ENCODE measurements at regions not wholly inside any gene's neighbourhood (a gene's known extent, or its start where the extent isn't known, plus 50 kb on each side); places are given as distances from the start of the nearest gene placed in this dataset.

DNA sequence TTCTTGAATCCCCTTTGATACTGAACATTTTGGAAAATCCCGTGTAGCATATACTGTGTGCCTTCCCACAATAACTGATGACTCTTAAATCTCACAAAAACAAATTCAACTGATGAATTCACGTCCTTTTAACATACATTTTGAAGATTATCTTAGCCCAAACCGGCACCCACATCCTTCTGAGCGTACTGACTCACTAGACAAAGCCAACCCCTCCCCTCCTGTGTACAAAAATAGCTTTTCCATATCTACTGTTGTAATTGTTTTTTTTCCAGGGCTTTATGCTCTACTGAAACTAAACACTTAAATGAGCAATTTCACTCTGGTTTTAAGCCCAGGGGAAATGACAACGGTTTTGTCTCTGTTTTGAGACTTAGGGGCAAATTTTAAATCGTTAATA is 109.4 kb upstream of the ATF7IP start:
- DNase-seq (ENCODE audit: low read depth): peak; percentile 5

DNA sequence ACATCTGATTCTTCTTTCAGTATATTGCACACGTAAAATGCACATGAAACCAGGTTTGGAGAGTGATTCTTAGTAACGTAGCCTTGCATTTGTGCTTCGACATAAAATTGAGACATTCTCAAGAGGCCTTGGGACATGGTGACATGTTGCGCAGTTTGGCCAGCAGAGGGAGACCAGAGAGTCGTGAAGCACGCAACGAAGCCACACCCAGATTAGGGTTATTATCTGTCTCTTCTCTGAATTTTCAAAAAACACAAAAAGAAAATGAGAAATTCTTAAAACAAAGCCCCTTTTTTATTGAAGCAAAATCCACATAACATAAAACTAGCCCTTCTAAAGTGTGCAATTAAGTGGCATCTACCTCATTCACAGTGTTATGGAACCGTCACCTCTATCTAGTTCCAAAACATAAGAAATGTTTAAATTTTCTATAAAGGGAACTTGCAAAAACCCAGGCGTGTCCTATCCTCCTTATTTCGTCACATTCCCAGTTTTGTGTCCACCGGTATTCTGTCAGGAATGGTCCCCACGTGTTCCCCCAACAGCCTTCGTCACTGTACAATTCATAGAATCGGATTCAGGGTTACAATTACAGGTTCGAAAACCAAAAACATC is 108.8 kb upstream of the ATF7IP start:
- DNase-seq (ENCODE audit: low read depth): peak; percentile 60

DNA sequence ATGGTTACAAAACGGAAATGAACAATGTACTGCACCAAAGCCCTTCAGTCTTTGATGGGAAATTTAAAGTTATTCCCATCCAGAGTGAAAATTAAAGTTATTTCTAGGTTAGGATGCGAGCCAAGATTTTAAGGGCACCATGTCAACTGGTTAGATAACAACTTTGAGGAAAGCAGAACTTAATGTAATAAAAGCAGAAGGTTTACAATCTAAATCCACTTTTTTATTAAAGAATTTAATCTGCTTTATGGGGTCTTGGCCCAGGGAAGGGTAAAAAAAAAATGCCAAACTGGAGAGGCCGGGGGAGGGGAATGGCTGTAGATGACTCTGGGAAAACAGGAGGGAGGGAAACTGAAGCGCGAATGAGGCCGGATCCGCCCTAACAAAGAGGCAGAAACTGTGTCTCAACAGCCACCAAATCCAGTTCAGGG is 108.2 kb upstream of the ATF7IP start:
- no peak for DNase-seq (ENCODE audit: low read depth)

DNA sequence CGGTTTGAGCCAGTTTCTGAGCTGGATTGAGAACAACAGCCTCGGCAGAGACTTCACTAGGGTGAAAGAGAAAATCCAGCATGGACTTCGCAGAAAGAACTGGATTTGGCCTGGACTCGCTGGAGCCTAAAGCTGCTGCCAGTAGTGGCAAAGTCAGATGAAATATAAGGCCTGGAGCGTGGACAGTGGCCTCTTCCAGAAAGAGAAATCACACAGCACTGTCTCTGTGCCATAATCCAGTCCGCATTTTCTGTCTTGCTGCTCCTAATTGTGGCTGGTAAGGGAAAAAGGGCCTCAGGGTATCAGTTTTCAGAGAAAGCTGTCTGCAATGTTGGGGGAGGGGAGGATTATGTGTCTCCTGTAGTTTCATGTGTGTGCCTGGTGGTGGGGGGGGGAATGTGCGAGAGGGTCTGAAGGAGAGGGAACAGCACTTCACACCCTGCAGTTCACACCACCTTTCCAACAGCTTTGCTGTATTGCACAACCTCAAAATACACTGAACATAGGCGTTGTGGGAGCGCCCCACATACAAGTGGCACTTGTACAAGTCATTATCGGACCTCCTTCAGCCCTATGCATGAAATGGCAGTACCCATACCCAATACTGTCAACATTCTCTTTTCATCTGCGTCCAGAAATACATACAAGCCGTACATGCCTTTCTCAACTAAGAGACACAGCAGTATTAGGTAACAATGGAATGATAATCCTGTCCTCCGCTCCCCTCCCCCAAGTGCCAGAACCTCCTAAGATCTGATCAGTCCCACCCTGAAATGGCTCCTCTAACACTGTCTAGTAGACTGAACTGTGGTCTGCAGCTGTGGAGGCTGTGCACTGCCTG is 107.5 kb upstream of the ATF7IP start:
- DNase-seq (ENCODE audit: low read depth): peak; percentile 70

DNA sequence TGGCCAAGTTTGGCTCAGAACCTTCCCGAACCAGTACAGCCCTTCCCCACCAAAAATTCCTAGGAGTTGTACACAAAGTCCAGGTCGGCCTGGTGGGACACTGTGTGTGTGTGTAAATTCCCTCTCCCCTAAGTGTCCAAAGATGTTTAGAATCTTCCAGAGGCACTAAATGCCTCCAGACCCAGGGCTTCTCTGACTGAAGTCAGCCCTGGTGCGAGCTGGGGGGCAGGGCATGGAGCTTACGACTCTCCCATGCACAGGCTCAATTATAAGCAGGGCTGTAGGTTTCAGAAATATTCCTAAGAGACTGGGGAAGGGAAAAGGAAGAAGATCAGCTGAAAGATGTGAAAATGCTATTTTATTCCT is 106.9 kb upstream of the ATF7IP start:
- no peak for DNase-seq (ENCODE audit: low read depth)

DNA sequence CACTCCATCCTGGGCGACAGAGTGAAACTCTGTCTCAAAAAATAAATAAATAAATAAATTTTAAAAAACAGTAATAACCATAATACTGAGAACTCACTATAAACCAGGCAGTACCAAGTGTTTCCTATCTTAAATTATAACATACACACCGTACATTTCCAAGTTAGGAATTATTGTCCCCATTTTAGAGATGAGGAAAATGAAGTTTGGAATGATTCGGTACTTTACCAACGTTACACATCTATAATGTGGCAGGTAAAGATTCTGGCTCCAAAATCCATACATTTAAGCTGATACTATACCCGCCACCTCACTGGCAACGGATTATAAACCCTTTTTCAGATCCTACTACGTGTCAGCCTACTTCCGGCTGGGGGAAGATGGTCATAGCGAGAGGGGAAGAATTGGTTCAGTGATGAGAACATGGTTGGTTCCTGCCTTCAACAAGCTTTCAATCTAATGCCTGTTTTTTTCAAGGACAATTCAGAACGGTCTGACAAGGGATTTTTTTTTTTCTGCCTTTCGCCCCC is 105.9 kb upstream of the ATF7IP start:
- no peak for DNase-seq (ENCODE audit: low read depth)

DNA sequence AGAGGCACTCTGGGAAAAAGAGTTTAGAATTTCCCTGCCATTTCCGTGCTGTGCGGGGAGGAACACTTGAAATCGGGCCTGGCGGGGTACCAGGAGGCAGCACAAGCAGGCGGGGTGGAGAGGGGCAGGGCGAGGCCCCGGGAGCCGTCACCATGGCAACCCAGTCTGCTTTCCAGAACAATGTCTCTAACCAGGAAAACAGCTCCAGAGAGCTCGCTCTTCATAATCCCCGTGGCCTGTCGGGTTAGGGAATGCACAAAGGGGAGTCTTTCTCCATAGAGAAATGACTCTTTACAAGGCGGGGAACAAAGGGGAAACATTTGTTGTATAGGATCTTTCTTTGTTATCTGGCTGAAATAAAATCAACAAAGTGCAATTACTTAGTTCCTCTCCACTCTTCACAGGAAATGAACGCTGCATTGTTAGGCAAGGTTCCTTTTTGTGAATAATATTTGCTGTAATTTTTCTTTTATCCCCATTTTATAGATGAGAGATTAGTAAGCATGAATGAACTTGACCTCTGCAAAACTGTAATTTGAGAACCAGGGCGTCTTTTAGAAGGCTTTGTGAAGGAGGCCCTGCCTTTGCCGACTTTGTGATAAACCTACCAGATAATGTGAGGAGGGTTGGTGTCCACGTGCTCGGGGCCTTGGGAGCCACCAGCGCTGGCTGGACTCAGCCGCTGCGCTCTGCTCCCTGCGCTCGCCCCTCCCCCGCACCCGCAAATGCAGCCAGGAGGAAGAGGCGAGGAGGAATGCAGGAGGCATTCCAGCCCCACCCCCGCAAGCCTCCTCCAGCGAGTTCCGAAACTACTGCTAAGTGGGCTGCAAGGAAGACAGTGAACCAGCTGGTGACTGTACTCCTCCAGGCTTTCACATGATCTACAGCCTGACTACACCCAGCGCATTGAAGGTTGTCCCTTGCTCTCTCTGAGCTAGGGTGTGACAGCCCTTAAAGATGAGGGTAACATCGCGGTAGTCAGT is 105.2 kb upstream of the ATF7IP start:
- DNase-seq (ENCODE audit: low read depth): no peak

DNA sequence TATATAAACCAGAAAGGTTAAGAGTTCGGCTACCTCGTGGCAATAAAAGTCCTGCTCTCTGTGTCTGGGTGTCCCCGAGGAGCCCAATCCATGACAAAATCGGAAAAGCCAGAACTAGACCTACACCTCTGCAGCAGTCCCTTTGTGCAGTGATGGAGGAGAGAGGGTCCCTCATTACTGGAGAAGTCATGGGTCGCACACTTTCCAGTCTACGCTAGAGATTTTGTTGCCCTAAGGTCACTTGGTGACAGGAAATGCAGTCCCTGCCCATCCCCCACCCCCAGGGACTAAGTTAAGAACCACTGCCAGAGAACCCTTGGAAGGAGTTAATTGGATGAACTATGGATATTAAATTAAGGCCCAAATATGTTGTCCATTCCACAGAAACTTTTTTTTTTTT is 104.4 kb upstream of the ATF7IP start:
- no peak for DNase-seq (ENCODE audit: low read depth)

DNA sequence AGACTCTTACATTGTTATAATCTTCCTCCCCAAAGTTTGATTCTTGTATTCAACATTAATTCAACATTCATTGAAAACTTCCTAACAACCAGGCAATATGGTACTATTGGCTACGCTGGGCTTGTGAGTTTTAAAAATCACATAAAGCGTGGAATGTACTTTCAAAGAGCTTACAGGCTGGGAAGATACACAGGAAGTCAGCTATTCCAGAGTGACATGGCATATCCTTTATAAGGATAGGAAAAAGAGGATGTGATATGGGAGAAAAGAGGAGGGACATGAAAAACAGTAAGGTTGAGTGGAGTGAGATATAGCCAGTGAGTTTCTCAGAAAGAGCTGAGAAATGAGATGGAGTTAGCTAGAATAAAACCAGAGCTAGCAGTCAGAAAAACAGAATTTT is 103.6 kb upstream of the ATF7IP start:
- DNase-seq (ENCODE audit: low read depth): no peak

DNA sequence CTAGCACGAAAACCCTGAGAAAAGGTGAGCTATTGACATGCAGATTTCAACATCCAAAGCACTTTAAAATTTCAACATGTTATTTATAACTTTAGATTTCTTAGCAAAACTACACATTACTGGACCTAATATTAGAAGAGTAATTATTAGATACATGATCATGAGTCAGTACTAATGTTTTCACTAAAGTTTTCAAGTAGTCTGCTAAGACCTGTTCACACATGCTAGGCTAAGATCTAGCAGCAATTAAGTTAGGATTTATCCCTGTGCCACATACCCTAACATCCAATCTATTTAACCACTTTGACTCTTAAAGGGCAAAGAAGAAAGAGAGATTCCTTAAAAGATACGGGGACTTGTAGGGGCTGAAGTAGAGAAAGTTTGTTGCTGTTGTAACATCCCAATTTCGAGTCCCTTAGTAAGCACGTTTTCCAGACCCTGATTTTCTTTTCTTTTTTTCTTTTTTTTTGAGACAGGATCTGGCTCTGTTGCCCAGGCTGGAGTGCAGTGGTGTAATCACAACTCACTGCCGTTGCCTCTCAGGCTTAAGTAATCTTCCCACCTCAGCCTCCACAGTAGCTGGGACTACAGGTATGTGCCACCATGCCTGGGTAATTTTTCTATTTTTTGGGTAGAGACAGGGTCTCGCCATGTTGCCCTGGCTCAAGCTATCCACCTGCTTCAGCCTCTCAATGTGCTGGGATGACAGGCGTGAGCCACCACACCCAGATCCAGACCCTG is 102.5 kb upstream of the ATF7IP start:
- DNase-seq (ENCODE audit: low read depth): no peak

DNA sequence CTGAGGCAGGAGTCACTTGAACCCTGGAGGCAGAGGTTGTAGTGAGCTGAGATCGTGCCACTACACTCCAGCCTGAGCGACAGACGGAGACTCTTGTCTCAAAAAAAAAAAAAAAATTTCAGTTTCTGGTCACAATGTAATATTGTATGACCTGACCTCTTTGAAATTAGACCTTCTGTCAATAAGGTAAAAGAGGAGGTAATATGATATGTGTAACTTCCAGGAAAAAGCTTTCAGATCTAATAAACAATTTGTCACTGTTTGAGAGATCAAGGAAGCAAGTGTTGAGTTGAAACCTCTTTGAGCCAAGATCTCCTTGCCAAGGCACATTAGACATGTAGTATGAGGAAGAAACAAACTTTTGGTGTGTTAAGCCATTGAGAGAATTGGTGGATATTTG is 101.7 kb upstream of the ATF7IP start:
- no peak for DNase-seq (ENCODE audit: low read depth)

DNA sequence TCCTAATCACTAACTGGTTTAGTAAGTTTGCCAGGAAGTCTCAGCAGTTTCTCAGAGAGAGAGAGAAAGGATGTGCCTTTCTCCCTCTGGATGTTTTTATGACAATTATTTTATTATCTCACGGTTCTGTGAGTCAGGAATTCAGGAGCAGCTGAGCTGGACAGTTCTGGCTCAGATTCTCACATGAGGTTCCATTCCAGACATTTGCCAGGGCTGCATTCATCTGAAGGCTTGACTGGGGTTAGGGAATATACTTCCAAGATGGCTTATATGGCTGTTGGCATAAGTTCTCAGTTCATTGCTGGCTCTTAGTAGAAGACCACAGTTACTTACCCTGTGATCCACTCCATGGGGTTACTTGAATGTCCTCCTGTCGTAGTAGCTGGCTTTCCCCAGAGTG is 101.2 kb upstream of the ATF7IP start:
- no peak for DNase-seq (ENCODE audit: low read depth)

DNA sequence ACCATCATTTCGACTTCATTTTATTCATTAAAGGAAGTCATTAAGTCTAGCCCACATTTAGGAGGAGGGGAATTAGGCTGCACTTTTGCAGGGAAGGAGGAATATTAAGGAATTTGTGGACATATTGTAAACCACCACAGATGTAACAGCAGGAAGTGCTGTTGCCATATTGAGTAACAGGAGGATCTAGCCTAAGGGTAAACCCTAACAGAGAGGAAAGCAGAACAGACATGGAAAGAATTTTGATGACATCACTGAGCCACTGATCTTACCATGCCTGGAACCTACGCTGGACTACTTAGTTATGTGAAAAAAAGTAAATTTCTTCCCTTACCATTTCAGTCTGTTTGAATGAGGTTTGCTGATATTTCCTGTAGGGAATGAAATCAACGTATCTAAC is 100.7 kb upstream of the ATF7IP start:
- no peak for DNase-seq (ENCODE audit: low read depth)

DNA sequence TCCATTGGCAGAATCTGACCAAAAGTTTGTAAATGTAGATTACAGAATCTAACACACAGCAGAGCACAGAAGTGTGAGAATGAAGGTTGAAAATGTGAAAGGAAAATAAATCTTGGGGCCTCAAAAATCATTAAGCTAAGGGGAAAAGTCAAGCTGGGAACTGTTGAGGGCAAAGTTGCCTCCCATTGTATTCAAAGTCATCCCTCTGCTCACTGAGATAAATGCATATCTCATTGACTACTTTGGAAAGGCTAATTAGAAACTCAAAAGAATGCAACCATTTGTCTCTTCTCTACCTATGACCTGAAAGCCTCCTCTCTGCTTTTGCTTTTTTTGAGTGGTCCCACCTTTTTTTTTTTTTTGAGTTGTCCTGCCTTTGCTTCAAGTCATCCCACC is 97.4 kb upstream of the ATF7IP start:
- no peak for DNase-seq (ENCODE audit: low read depth)

DNA sequence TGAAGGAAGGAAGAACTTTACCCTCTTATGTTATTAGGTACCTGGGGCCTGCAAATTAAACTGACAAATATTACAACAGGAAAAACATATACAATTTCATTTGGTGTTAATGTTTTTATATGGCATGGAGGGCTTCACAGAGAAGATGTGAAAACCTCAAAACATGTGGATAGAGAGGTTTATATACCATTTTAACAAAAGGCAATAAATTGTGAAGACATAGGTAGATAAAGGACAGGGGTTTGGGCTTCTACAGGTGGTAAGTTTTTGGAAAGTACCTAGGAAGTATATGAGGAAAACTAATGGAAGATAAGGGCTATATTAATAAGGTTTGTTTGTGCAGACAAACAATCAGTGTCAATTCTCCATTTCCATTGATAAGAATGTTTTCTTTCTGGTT is 95.1 kb upstream of the ATF7IP start:
- DNase-seq (ENCODE audit: low read depth): no peak

DNA sequence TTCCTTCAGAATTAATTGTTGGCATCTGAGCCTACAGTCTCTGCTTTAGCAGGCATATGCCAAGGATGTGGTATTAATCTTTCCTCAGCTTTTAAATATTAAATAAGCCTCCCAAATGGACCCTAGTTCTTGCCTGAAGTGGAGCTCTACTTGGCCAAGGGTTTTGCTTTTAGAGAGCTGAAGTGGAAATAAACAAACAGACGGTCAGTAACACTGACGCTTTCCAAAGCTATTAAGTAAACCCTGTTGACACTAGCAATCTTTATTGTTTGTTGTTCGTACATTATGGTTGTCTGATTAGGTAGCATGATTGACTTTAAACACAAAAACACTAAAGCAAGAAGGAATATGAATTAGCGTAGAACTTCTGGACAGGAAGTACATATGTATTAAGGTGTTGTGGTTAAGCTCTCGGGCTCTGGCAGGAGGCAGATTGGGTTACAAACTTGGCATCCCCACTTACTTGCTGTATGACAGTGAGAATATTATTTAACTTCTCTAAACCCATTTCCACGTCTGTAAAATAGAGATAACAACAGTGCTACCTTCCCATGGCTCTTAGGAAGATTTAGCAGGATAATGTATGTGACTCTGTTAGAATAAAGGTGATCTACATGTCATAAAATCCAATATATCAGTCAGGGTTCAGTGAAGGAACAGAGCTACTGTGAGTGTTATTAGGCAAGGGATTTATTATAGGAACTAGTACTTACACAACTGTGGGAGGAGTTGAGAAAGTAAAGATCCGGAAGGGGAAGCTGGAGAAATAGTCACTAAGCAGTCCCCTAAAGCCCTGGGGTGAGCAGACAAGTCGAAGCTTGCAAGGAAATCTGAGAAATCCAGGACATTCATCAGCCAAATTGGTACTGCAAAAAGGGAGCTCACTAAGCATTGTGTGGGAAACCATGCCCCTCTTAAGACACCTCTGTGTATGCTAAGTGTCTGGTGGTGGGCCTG is 92.2 kb upstream of the ATF7IP start:
- DNase-seq (ENCODE audit: low read depth): no peak

DNA sequence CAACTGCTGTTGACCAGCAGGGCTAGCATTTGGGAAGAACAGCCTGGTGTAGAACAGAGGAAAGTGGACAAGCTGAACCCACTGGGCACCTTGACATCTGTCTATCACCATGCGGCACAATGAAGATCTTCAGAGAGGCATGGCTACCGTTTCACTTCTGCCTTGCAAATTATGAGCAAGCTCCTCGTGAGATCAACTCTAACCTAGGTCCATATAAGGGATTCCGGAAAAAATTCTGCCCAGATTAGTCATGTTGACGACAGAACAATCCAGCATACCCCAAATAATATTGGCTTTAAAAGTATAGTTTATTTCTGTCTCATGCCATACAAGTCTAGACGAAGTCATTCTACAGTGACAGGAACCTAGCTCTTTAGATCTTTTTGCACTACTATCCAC is 91.6 kb upstream of the ATF7IP start:
- no peak for DNase-seq (ENCODE audit: low read depth)

DNA sequence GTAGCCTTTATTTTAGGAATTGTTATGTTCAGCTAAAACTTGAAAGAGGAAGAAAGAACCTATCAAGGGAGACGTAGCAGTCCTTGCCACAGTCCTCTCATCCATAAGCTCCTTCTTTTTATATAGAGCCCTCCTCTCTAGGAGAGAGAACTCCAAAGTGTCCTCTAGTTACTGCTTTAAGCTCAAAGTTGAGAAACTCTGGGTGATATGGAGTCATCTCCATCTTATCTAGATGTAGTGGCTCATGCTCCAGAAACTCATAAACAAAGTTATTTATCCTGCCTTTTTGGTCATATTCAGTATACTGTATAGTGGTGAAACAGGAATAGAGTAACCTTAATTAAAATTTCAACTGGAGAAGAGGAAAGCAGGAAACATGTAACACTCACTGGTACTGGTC is 90.4 kb upstream of the ATF7IP start:
- no peak for DNase-seq (ENCODE audit: low read depth)

DNA sequence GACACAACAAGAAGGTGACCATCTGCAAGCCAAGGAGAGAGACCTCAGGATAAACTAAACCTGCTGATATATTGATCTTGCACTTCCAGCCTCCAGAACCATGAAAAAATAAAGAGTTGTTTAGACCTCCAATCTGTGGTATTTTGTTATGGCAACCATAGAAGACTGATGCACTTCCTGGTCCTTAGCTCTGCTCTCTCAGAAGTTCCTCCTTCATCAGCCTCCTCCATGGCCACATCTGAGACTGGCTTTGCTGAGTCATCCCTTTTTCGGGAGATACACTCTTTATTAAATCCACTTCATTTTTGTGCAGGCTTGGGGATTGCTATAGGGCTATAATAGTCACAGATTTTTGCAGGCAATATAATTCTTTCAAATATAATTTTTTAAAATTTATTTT is 89.6 kb upstream of the ATF7IP start:
- DNase-seq (ENCODE audit: low read depth): no peak

DNA sequence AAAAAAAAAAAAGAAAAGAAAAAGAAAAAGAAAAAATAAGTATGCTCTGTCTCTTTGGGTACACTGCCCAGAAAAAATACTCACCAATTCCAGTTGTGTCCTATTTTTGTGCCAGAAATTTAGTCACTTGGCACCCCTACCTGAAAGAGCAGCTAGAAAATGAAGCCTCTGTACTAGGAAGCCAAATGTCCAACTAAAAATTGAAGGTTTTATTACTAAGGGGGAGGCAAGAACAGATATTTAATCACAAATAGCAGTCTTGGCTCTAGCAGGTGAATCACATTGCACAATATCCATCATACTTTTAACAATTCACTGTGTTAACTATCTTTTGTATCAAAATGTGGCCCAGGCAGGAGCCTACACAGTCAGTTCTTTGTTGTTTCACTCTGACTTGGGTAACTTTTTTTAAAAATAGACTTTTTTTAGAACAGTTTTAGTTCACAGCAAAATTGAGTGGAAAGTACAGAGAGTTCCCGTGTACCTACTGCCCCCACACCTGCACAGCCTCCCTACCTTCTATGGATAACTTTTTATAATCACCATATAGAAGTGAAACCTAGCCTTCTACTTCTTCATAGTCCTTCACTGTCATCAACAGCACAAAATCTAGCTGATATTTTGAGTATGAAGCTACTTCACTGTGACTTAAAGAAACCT is 87.1 kb upstream of the ATF7IP start:
- no peak for DNase-seq (ENCODE audit: low read depth)
